HepG2 (cell line): ENCODE measurements at regions not wholly inside any gene's neighbourhood (a gene's known extent, or its start where the extent isn't known, plus 50 kb on each side); places are given as distances from the start of the nearest gene placed in this dataset.

ENCODE experiments used
- ATAC-seq: fragments of 200-7000 bp; cut with Tn5 transposase; 3 replicates; pipeline ENCODE4 v1.9.1; 2020; ENCODE audit warnings: mild to moderate bottlenecking, moderate library complexity
- BruUV-seq: library from RNA; stranded (reverse); fragments of 400-500 nt; replicated peaks from 2 replicates; lab custom pipeline; 2021; lab: Mats Ljungman, UMichigan
- CTCF ChIA-PET: fragments of 300-600 bp; formaldehyde crosslinking; extraction: SDS; loops from one replicate; lab custom pipeline; 2021; ENCODE audit warnings: low total read pairs, inconsistent platforms, low intra/inter-chr PET ratio; lab: Yijun Ruan, JAX
- POLR2A ChIA-PET: fragments of 350-600 bp; sonication (Branson Sonifier 250); formaldehyde crosslinking; loops from one replicate; lab custom pipeline; 2020; ENCODE audit warnings: antibody characterized with exemption, inconsistent platforms; lab: Yijun Ruan, JAX
- DNase-seq: peaks from one replicate; pipeline ENCODE4 v3.0.0-alpha.2; 2015; ENCODE audit warnings: low spot score
- FAIRE-seq: peaks from 3 replicates; lab custom pipeline; 2011; peaks lifted over from hg19 to GRCh38; lab: Jason Lieb, UNC
- H2AFZ ChIP-seq: one replicate; pipeline ENCODE4 v1.6.1; 2011; ENCODE audit warnings: low read length, inconsistent platforms
- H3K27ac ChIP-seq: fragments of 300-600 bp; 3 replicates; pipeline ENCODE4 v1.8.0; 2011; ENCODE audit warnings: mixed run types, mild to moderate bottlenecking, mixed read lengths, low read length, inconsistent platforms; ENCODE audit not compliant: insufficient read depth; ENCODE audit errors: extremely low read length
- H3K27me3 ChIP-seq, 2 experiments: fragments of 200-600 bp in 1 of 2; 2 replicates in 1 of 2; 3 replicates in 1 of 2; pipeline versions ENCODE4 v1.6.0 to v1.8.0; 2011; ENCODE audit warnings: low read length in 2 of 2, mild to moderate bottlenecking in 2 of 2, moderate library complexity in 2 of 2, inconsistent platforms in 1 of 2; ENCODE audit not compliant: insufficient read depth in 2 of 2, control insufficient read depth in 1 of 2
- H3K36me3 ChIP-seq, 2 experiments: fragments of 200-600 bp in 1 of 2; replicated peaks in 1 of 2; 2 replicates in 1 of 2; 3 replicates in 1 of 2; pipeline versions ENCODE4 v1.5.1 to v1.8.0; 2011; ENCODE audit warnings: low read length in 2 of 2, inconsistent platforms in 1 of 2; ENCODE audit not compliant: insufficient read depth in 2 of 2, control insufficient read depth in 1 of 2
- H3K4me1 ChIP-seq: 2 replicates; pipeline ENCODE4 v1.5.1; 2012; ENCODE audit warnings: low read length, inconsistent platforms; ENCODE audit not compliant: insufficient read depth
- H3K4me2 ChIP-seq: 2 replicates; pipeline ENCODE4 v1.6.0; 2011; ENCODE audit warnings: low read depth, low read length, inconsistent platforms
- H3K4me3 ChIP-seq, 3 experiments: fragments of 200-600 bp in 1 of 3; sonication (generic), shearing (Covaris generic) in 1 of 3; replicated peaks in 1 of 3; 2 replicates each; pipeline ENCODE4 v1.5.1; 2011 to 2016; ENCODE audit warnings: low read length in 3 of 3, inconsistent platforms in 2 of 3, low read depth in 2 of 3, mild to moderate bottlenecking in 2 of 3, control low read depth in 1 of 3, mixed read lengths in 1 of 3; ENCODE audit not compliant: insufficient read depth in 1 of 3
- H3K79me2 ChIP-seq: one replicate; pipeline ENCODE4 v1.6.1; 2011; ENCODE audit warnings: low read length, inconsistent platforms; ENCODE audit not compliant: insufficient read depth
- H3K9ac ChIP-seq: 2 replicates; pipeline ENCODE4 v1.6.0; 2011; ENCODE audit warnings: mild to moderate bottlenecking, low read depth, low read length, inconsistent platforms; ENCODE audit not compliant: insufficient read depth
- H3K9me3 ChIP-seq: 2 replicates; pipeline ENCODE4 v1.5.1; 2012; ENCODE audit warnings: mild to moderate bottlenecking, low read length
- H4K20me1 ChIP-seq: 2 replicates; pipeline ENCODE4 v1.6.0; 2011; ENCODE audit warnings: inconsistent platforms, mild to moderate bottlenecking, low read length, moderate library complexity; ENCODE audit not compliant: insufficient read depth
- BCL6 ChIP-seq: IDR thresholded peaks from 2 replicates; pipeline ENCODE4 v1.6.1; 2016; ENCODE audit warnings: missing genetic modification reagents, missing compliant biosample characterization
- GATA4 ChIP-seq: sonication (generic); IDR thresholded peaks from 2 replicates; pipeline ENCODE4 v1.6.1; 2016; ENCODE audit warnings: antibody characterized with exemption, low read depth, borderline replicate concordance
- PHF21A ChIP-seq: sonication (generic); formaldehyde crosslinking; IDR thresholded peaks from 2 replicates; pipeline ENCODE4 v1.5.0; 2020; ENCODE audit warnings: mild to moderate bottlenecking, missing genetic modification reagents
- RARG ChIP-seq: sonication (generic); formaldehyde crosslinking; IDR thresholded peaks from 2 replicates; pipeline ENCODE4 v1.4.0; 2020; ENCODE audit warnings: low read depth, mild to moderate bottlenecking, missing genetic modification reagents
- RBFOX2 ChIP-seq: fragments of 200-400 bp; formaldehyde crosslinking; IDR thresholded peaks from 2 replicates; pipeline ENCODE4 v1.6.1; 2017; ENCODE audit warnings: low read depth, mild to moderate bottlenecking, low read length
- RFX5 ChIP-seq: IDR thresholded peaks from 2 replicates; pipeline ENCODE4 v1.6.1; 2011; ENCODE audit warnings: low read depth, low read length, improper control_type of control experiment
- XBP1 ChIP-seq: sonication (generic); formaldehyde crosslinking; IDR thresholded peaks from 2 replicates; pipeline ENCODE4 v1.5.0; 2020; ENCODE audit warnings: missing genetic modification reagents
- ZNF230 ChIP-seq: sonication (generic); formaldehyde crosslinking; IDR thresholded peaks from 2 replicates; pipeline ENCODE4 v1.4.0; 2020; ENCODE audit warnings: mild to moderate bottlenecking, missing genetic modification reagents
- ZNF34 ChIP-seq: sonication (generic); formaldehyde crosslinking; IDR thresholded peaks from 2 replicates; pipeline ENCODE4 v1.4.0; 2020; ENCODE audit warnings: mild to moderate bottlenecking, missing genetic modification reagents, borderline replicate concordance
- ZNF501 ChIP-seq: sonication (generic); formaldehyde crosslinking; IDR thresholded peaks from 2 replicates; pipeline ENCODE4 v1.5.1; 2020; ENCODE audit warnings: mild to moderate bottlenecking, moderate library complexity, missing genetic modification reagents
- ZNF670 ChIP-seq: sonication (generic); formaldehyde crosslinking; IDR thresholded peaks from 2 replicates; pipeline ENCODE4 v1.8.0; 2022; ENCODE audit warnings: mild to moderate bottlenecking, missing genetic modification reagents, borderline replicate concordance
- ZNF7 ChIP-seq: IDR thresholded peaks from 2 replicates; pipeline ENCODE4 v1.6.1; 2016; ENCODE audit warnings: missing biosample characterization, missing genetic modification reagents
- ZNF749 ChIP-seq: sonication (generic); formaldehyde crosslinking; IDR thresholded peaks from 2 replicates; pipeline ENCODE4 v1.8.0; 2022; ENCODE audit warnings: mild to moderate bottlenecking, missing genetic modification reagents, moderate library complexity, borderline replicate concordance
- WGBS: methylation state at CpG from one replicate; pipeline ENCODE4 v1.1.6; 2017; ENCODE audit warnings: low lambda C conversion rate; 5-methylcytosine and 5-hydroxymethylcytosine counted together
- in situ Hi-C: cut with HindIII; loops from 2 replicates; pipeline ENCODE4 v1.10.0; 2017; ENCODE audit warnings: low pct_unique_long_range_greater_than_20kb; ENCODE audit not compliant: extremely low pct_ligation_motif_present
- intact Hi-C: fragments of 100-400 bp; cut with micrococcal nuclease; formaldehyde crosslinking; loops from one replicate; pipeline ENCODE4 v1.10.0; 2022; ENCODE audit not compliant: unreplicated experiment
- TF ChIP-seq, protein P1 (sequence below): IDR thresholded peaks from 2 replicates; pipeline ENCODE4 v1.6.1; 2016; ENCODE audit warnings: mild to moderate bottlenecking, missing biosample characterization, missing genetic modification reagents
- TF ChIP-seq, protein P2 (sequence below): sonication (generic); formaldehyde crosslinking; IDR thresholded peaks from 2 replicates; pipeline ENCODE4 v1.4.0; 2020; ENCODE audit warnings: missing genetic modification reagents

GRCh38 chr7:67878808-67879207, 882.2 kb downstream of the TYW1 start:
- H3K4me1 ChIP-seq: no peaks in the 10 kb centered on the region
- in situ Hi-C loops: no loop called here
- H3K4me2 ChIP-seq: no peak overlapping the region
- no peak overlapping the region for H3K4me3 ChIP-seq
- ATAC-seq: no peak
- TF ChIP-seq RARG: no peak
- TF ChIP-seq ZNF7: no peak
- no peak for TF ChIP-seq PHF21A
- TF ChIP-seq, all 625 proteins: peak for 0
- ChIA-PET CTCF (no interaction called here), POLR2A (no interaction called here)
- Histone ChIP-seq H3K27me3 (no peaks in the 10 kb centered on the region), H2AFZ (no peak overlapping the region), H4K20me1 (no peaks in the 10 kb centered on the region), H3K36me3 (no peaks in the 10 kb centered on the region), H3K79me2 (no peaks in the 10 kb centered on the region), H3K9ac (no peak overlapping the region), H3K9me3 (no peaks in the 10 kb centered on the region), H3K27ac (no peak overlapping the region)
- FAIRE-seq (no peak), DNase-seq (no peak)
- BruUV-seq: no TSS peak
- intact Hi-C loops: no loop called here
- WGBS: 23% methylated on average over 8 of the region's 8 CpGs

DNA sequence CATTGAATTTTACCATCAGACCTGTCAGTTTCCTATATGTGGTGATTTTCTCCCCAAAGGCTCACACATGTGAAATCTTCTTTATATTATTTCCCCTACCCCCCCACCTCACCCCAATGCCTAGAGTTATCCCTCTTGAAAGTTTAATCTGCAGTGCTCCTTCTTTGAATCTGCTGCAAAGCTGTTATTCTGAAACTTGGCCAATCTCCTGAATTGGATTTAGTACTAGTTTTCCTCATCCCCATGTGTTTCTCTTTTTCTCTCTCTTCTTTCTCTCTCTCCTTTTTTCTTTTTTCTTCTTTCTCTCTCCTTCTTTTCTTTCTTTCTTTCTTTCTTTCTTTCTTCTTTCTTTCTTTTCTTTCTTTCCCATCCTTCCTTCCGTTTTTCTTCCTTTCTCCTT, 886.2 kb downstream of the TYW1 start:
- ChIA-PET CTCF (no interaction called here), POLR2A (no interaction called here)
- no peaks in the 10 kb centered on the region for H3K27me3 ChIP-seq
- H3K27ac ChIP-seq: no peak overlapping the region
- in situ Hi-C loops (no loop called here), intact Hi-C loops (no loop called here)
- DNase-seq (no peak), FAIRE-seq (no peak), ATAC-seq (no peak)
- H3K79me2 ChIP-seq: no peaks in the 10 kb centered on the region
- no peaks in the 10 kb centered on the region for H4K20me1 ChIP-seq
- H3K4me3 ChIP-seq: no peak overlapping the region
- 0 out of 2 replicates have a peak, but pooled peaks cover 4% of the 10 kb centered on the region for H3K9me3 ChIP-seq
- H2AFZ ChIP-seq: no peak overlapping the region
- no TSS peak for BruUV-seq
- H3K4me1 ChIP-seq: no peaks in the 10 kb centered on the region
- no peaks in the 10 kb centered on the region for H3K36me3 ChIP-seq
- WGBS: 3% methylated on average over 1 of the region's 1 CpG
- H3K9ac ChIP-seq: no peak overlapping the region
- H3K4me2 ChIP-seq: no peak overlapping the region
- TF ChIP-seq BCL6 (CRISPR knock-in tag) (no peak), ZNF749 (CRISPR knock-in tag) (no peak), GATA4 (no peak), ZNF501 (no peak), RFX5 (no peak), ZNF34 (no peak), RBFOX2 (no peak), ZNF670 (CRISPR knock-in tag) (no peak), ZNF230 (CRISPR knock-in tag) (no peak), XBP1 (no peak)
- TF ChIP-seq, protein P1, sequence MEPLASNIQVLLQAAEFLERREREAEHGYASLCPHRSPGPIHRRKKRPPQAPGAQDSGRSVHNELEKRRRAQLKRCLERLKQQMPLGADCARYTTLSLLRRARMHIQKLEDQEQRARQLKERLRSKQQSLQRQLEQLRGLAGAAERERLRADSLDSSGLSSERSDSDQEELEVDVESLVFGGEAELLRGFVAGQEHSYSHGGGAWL (CRISPR knock-in tag): no peak
- TF ChIP-seq, protein P2, sequence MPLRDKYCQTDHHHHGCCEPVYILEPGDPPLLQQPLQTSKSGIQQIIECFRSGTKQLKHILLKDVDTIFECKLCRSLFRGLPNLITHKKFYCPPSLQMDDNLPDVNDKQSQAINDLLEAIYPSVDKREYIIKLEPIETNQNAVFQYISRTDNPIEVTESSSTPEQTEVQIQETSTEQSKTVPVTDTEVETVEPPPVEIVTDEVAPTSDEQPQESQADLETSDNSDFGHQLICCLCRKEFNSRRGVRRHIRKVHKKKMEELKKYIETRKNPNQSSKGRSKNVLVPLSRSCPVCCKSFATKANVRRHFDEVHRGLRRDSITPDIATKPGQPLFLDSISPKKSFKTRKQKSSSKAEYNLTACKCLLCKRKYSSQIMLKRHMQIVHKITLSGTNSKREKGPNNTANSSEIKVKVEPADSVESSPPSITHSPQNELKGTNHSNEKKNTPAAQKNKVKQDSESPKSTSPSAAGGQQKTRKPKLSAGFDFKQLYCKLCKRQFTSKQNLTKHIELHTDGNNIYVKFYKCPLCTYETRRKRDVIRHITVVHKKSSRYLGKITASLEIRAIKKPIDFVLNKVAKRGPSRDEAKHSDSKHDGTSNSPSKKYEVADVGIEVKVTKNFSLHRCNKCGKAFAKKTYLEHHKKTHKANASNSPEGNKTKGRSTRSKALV: no peak
